ENCODE measurements at regions not wholly inside any gene's neighbourhood (a gene's known extent, or its start where the extent isn't known, plus 50 kb on each side); places are given as distances from the start of the nearest gene placed in this dataset.

DNA sequence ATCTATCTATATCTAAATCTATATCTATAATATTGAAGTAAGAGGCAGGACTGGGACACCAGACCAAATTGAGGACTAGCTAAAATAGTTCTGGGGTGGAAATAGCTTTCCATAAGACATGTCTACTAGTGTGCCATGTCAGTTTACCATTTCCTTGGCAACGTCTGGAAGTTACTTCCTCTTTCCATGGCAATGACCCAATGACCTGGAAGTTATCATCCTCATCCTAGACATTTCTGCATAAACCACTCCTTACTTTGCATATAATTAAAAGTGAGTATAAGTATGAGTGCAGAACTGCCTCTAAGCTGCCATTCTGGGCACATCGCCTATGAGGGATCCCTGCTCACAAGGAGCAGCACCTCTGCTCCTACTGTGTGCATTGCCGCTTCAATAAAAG, 734.0 kb upstream of the GCFC2 start:
- Histone ChIP-seq H3K27ac (ENCODE audit: insufficient read depth, low read length) (no peak overlapping the region), H3K36me3 (ENCODE audit: control insufficient read depth, insufficient read depth, low read length) (no peaks in the 10 kb centered on the region), H4K20me1 (ENCODE audit: control insufficient read depth, extremely low read depth, insufficient read depth, low read length) (no peaks in the 10 kb centered on the region), H3K4me3 (replicated peaks in 1 of 4; ENCODE audit: control extremely low read depth in 1 of 4, insufficient read depth in 1 of 4, low read depth in 3 of 4, low read length in 4 of 4) (no peak overlapping the region), H3K27me3 (ENCODE audit: control insufficient read depth, insufficient read depth, low read length) (no peaks in the 10 kb centered on the region), H2AFZ (ENCODE audit: low read length) (no peak overlapping the region), H3K4me2 (ENCODE audit: extremely low read depth, insufficient read depth, low read length) (no peak overlapping the region), H3K9ac (ENCODE audit: insufficient read depth, low read length) (no peak overlapping the region), H3K4me1 (ENCODE audit: control insufficient read depth, extremely low read depth, insufficient read depth, low read length) (no peaks in the 10 kb centered on the region), H3K79me2 (ENCODE audit: control insufficient read depth, insufficient read depth, low read length) (no peaks in the 10 kb centered on the region), H3K9me3 (ENCODE audit: control insufficient read depth, insufficient read depth, low read depth, low read length) (no peaks in the 10 kb centered on the region)
- DNase-seq (ENCODE audit: low read depth in 2 of 2), result no peak
- TF ChIP-seq EZH2 (IDR thresholded peaks at IDR 0.05; ENCODE audit: low read length, missing control alignments), result no peak
- TF ChIP-seq, protein P1, sequence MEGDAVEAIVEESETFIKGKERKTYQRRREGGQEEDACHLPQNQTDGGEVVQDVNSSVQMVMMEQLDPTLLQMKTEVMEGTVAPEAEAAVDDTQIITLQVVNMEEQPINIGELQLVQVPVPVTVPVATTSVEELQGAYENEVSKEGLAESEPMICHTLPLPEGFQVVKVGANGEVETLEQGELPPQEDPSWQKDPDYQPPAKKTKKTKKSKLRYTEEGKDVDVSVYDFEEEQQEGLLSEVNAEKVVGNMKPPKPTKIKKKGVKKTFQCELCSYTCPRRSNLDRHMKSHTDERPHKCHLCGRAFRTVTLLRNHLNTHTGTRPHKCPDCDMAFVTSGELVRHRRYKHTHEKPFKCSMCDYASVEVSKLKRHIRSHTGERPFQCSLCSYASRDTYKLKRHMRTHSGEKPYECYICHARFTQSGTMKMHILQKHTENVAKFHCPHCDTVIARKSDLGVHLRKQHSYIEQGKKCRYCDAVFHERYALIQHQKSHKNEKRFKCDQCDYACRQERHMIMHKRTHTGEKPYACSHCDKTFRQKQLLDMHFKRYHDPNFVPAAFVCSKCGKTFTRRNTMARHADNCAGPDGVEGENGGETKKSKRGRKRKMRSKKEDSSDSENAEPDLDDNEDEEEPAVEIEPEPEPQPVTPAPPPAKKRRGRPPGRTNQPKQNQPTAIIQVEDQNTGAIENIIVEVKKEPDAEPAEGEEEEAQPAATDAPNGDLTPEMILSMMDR (conservative IDR thresholded peaks at IDR 0.05 in 1 of 2, IDR thresholded peaks at IDR 0.05 in 1 of 2; ENCODE audit: low read depth in 1 of 2, low read length in 2 of 2), result no peak

DNA sequence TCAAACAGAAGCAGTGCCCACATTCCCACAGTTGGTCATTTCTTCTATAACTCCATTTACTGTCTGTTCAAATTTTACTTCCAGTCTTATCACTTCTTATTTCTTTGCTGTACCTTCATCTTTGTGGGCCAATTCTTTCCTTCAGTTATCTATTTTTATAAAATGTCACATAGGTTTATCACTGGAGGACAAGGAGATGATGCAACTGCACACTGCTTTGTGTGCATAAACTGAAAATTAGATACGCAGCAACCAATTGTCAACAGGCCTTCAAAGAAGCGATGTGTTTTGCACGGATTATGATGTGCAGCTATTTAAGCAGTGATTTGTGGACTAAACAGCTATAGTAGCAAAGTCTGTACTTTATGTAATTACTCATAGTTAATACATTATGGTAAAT, 726.8 kb upstream of the GCFC2 start:
- no peak for TF ChIP-seq EZH2 (IDR thresholded peaks at IDR 0.05; ENCODE audit: low read length, missing control alignments)
- TF ChIP-seq, protein P1 (conservative IDR thresholded peaks at IDR 0.05 in 1 of 2, IDR thresholded peaks at IDR 0.05 in 1 of 2; ENCODE audit: low read depth in 1 of 2, low read length in 2 of 2), result no peak

DNA sequence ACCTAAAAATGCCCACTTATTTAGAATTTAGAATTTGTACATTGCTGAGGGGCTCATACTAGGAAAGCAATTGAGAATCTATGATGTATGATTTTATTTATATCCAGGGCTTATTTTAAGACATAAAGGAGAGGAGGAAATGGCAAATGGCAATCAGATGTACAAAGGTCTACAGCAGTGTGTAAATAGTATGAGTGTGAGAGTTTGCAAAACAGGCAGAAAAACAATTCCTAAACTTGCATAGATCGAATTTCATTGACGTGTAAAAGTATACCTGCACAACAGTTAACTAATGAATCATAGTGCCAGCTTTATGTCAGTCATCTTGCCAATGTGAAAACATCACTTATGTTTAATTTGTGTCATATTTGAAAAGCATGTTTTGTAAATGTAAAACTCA, 718.7 kb upstream of the GCFC2 start:
- no peaks in the 10 kb centered on the region for H3K4me1 ChIP-seq (ENCODE audit: control insufficient read depth, extremely low read depth, insufficient read depth, low read length)
- TF ChIP-seq, protein P1 (conservative IDR thresholded peaks at IDR 0.05 in 1 of 2, IDR thresholded peaks at IDR 0.05 in 1 of 2; ENCODE audit: low read depth in 1 of 2, low read length in 2 of 2), result no peak
- no peak for DNase-seq (ENCODE audit: low read depth in 2 of 2)

More for the DNA sequence above, 726.8 kb upstream of the GCFC2 start:
- no peaks in the 10 kb centered on the region for H3K9me3 ChIP-seq (ENCODE audit: control insufficient read depth, insufficient read depth, low read depth, low read length)
- H2AFZ ChIP-seq (ENCODE audit: low read length), result no peak overlapping the region
- no peaks in the 10 kb centered on the region for H3K79me2 ChIP-seq (ENCODE audit: control insufficient read depth, insufficient read depth, low read length)
- H4K20me1 ChIP-seq (ENCODE audit: control insufficient read depth, extremely low read depth, insufficient read depth, low read length), result no peaks in the 10 kb centered on the region
- no peak for DNase-seq (ENCODE audit: low read depth in 2 of 2)
- no peaks in the 10 kb centered on the region for H3K27me3 ChIP-seq (ENCODE audit: control insufficient read depth, insufficient read depth, low read length)
- H3K9ac ChIP-seq (ENCODE audit: insufficient read depth, low read length), result no peak overlapping the region
- no peak overlapping the region for H3K4me2 ChIP-seq (ENCODE audit: extremely low read depth, insufficient read depth, low read length)
- H3K4me1 ChIP-seq (ENCODE audit: control insufficient read depth, extremely low read depth, insufficient read depth, low read length), result no peaks in the 10 kb centered on the region
- no peaks in the 10 kb centered on the region for H3K36me3 ChIP-seq (ENCODE audit: control insufficient read depth, insufficient read depth, low read length)
- H3K4me3 ChIP-seq (replicated peaks in 1 of 4; ENCODE audit: control extremely low read depth in 1 of 4, insufficient read depth in 1 of 4, low read depth in 3 of 4, low read length in 4 of 4), result no peak overlapping the region
- H3K27ac ChIP-seq (ENCODE audit: insufficient read depth, low read length), result no peak overlapping the region

More for the DNA sequence above, 718.7 kb upstream of the GCFC2 start:
- H3K27me3 ChIP-seq (ENCODE audit: control insufficient read depth, insufficient read depth, low read length), result no peaks in the 10 kb centered on the region
- H3K9me3 ChIP-seq (ENCODE audit: control insufficient read depth, insufficient read depth, low read depth, low read length), result no peaks in the 10 kb centered on the region
- H3K4me2 ChIP-seq (ENCODE audit: extremely low read depth, insufficient read depth, low read length), result no peak overlapping the region
- no peak overlapping the region for H3K27ac ChIP-seq (ENCODE audit: insufficient read depth, low read length)
- no peak overlapping the region for H2AFZ ChIP-seq (ENCODE audit: low read length)
- no peak overlapping the region for H3K9ac ChIP-seq (ENCODE audit: insufficient read depth, low read length)
- H3K4me3 ChIP-seq (replicated peaks in 1 of 4; ENCODE audit: control extremely low read depth in 1 of 4, insufficient read depth in 1 of 4, low read depth in 3 of 4, low read length in 4 of 4), result no peak overlapping the region
- H3K36me3 ChIP-seq (ENCODE audit: control insufficient read depth, insufficient read depth, low read length), result no peaks in the 10 kb centered on the region
- no peaks in the 10 kb centered on the region for H3K79me2 ChIP-seq (ENCODE audit: control insufficient read depth, insufficient read depth, low read length)
- H4K20me1 ChIP-seq (ENCODE audit: control insufficient read depth, extremely low read depth, insufficient read depth, low read length), result no peaks in the 10 kb centered on the region
